Body of pancreas (tissue), 4 donors: ENCODE measurements at regions not wholly inside any gene's neighbourhood (a gene's known extent, or its start where the extent isn't known, plus 50 kb on each side); places are given as distances from the start of the nearest gene placed in this dataset.

Experiments used
- CTCF ChIP-seq, 7 experiments: fragments of 450-650 bp in 4 of 7; fragments of 200-600 bp in 3 of 7; sonication (generic) in 3 of 7; IDR thresholded peaks; one replicate each; pipeline ENCODE4 v1.5.1; 2016 to 2019; ENCODE audit warnings: antibody characterized with exemption in 7 of 7
- POLR2A ChIP-seq, 3 donors: fragments of 450-650 bp; IDR thresholded peaks; one replicate each; pipeline ENCODE4 v1.6.1; 2016; ENCODE audit warnings: antibody characterized with exemption in 3 of 3, mild to moderate bottlenecking in 2 of 3

GRCh38 chr6:114713690-114714089 is 370.9 kb upstream of the HS3ST5 start:
- TF ChIP-seq CTCF (IDR thresholded peaks at IDR 0.05), result no peak
- no peak for TF ChIP-seq POLR2A (IDR thresholded peaks at IDR 0.05)
